ENCODE measurements at regions not wholly inside any gene's neighbourhood (a gene's known extent, or its start where the extent isn't known, plus 50 kb on each side); places are given as distances from the start of the nearest gene placed in this dataset.
"Not testable (repeated sequence)": the region's sequence is repeated elsewhere in the genome, so short reads cannot be mapped to it uniquely, and the experiment has no call there.

DNA sequence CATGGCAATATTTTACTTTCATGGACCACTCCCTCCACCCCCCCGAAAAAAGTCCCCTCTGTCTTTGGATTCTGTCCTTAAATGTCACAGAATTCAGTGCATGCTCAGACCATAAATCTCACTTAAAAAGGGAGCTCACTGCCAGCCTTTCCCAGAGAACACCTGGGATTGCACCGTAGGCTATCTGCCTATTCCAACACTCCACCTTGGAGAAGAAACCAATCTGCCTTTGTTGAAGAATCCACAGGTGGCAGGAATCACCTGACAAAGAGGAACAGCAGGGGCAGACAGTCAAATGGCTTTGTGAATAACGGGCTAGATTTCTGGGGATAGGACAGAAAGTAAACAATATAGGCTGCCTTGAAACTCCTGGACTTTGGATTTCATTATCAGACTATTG is 306.7 kb upstream of the BRINP1 start:
- Mint-ChIP-seq H3K36me3 (no peaks in the 10 kb centered on the region), H3K4me3 (no peak overlapping the region), H3K27ac (no peak overlapping the region), H3K9me3 (peaks cover 0 to 2% (median 0%) of the 10 kb centered on the region in 7 donors), H3K27me3 (ENCODE audit: low read depth in 3 of 3) (peaks cover 0 to 2% (median 1%) of the 10 kb centered on the region in 3 donors), H3K4me1 (no peaks in the 10 kb centered on the region)
- Histone ChIP-seq H3K9ac (ENCODE audit: insufficient read depth, low read length, poor library complexity, severe bottlenecking) (no peak overlapping the region), H3K79me2 (ENCODE audit: insufficient read depth, low read length) (no peaks in the 10 kb centered on the region), H4K20me1 (ENCODE audit: insufficient read depth, low read length) (no peaks in the 10 kb centered on the region), H3K4me1 (ENCODE audit: control insufficient read depth in 1 of 2, insufficient read depth in 2 of 2, low read length in 2 of 2) (no peaks in the 10 kb centered on the region), H3K9me3 (replicated peaks in 1 of 2; ENCODE audit: control insufficient read depth in 1 of 2, insufficient read depth in 1 of 2, low read length in 2 of 2) (no peaks in the 10 kb centered on the region), H3K27ac (ENCODE audit: low read depth in 1 of 2, low read length in 2 of 2) (no peak overlapping the region), H3K36me3 (replicated peaks in 1 of 2; ENCODE audit: control insufficient read depth in 1 of 2, insufficient read depth in 2 of 2, low read length in 2 of 2) (no peaks in the 10 kb centered on the region), H3K4me3 (replicated peaks in 1 of 3; ENCODE audit: low read depth in 2 of 3, low read length in 3 of 3) (no peak overlapping the region), H2AFZ (ENCODE audit: insufficient read depth, low read depth, low read length, poor library complexity, severe bottlenecking) (no peak overlapping the region), H3K27me3 (ENCODE audit: control insufficient read depth in 2 of 2, insufficient read depth in 2 of 2, low read length in 2 of 2) (no peaks in the 10 kb centered on the region), H3K4me2 (replicated peaks; ENCODE audit: extremely low read depth, low read length, poor library complexity, severe bottlenecking) (no peak overlapping the region)
- WGBS (ENCODE audit: insufficient coverage): 44% methylated on average over 1 of the region's 3 CpGs
- no peak for DNase-seq
- intact Hi-C loops (cut with micrococcal nuclease): no loop called here
- TF ChIP-seq, protein P1, sequence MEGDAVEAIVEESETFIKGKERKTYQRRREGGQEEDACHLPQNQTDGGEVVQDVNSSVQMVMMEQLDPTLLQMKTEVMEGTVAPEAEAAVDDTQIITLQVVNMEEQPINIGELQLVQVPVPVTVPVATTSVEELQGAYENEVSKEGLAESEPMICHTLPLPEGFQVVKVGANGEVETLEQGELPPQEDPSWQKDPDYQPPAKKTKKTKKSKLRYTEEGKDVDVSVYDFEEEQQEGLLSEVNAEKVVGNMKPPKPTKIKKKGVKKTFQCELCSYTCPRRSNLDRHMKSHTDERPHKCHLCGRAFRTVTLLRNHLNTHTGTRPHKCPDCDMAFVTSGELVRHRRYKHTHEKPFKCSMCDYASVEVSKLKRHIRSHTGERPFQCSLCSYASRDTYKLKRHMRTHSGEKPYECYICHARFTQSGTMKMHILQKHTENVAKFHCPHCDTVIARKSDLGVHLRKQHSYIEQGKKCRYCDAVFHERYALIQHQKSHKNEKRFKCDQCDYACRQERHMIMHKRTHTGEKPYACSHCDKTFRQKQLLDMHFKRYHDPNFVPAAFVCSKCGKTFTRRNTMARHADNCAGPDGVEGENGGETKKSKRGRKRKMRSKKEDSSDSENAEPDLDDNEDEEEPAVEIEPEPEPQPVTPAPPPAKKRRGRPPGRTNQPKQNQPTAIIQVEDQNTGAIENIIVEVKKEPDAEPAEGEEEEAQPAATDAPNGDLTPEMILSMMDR (IDR thresholded peaks at IDR 0.05): no peak

DNA sequence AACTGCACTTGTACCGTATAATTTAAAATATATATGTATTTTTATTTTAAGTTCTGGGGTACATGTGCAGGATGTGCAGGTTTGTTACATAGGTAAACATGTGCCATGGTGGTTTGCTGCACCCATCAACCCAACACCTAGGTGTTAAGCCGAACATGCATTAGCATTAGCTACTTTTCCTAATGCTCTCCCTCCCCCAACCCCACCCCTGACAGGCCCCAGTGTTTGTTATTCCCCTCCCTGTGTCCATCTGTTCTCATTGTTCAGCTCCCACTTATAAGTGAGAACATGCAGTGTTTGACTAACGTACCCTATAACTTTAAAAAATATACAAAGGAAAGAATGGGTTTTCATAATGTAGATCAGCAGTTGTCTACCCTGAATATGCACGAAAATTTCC is 303.5 kb upstream of the BRINP1 start:
- no CpG with 5 or more reads among the region's 4 CpGs for WGBS (ENCODE audit: insufficient coverage)
- DNase-seq; H3K79me2 ChIP-seq (ENCODE audit: insufficient read depth, low read length); H3K27ac ChIP-seq (ENCODE audit: low read depth in 1 of 2, low read length in 2 of 2); H3K4me3 Mint-ChIP-seq; H2AFZ ChIP-seq (ENCODE audit: insufficient read depth, low read depth, low read length, poor library complexity, severe bottlenecking); H4K20me1 ChIP-seq (ENCODE audit: insufficient read depth, low read length); H3K27me3 ChIP-seq (ENCODE audit: control insufficient read depth in 2 of 2, insufficient read depth in 2 of 2, low read length in 2 of 2); H3K4me3 ChIP-seq (replicated peaks in 1 of 3; ENCODE audit: low read depth in 2 of 3, low read length in 3 of 3); H3K36me3 ChIP-seq (replicated peaks in 1 of 2; ENCODE audit: control insufficient read depth in 1 of 2, insufficient read depth in 2 of 2, low read length in 2 of 2); H3K4me1 ChIP-seq (ENCODE audit: control insufficient read depth in 1 of 2, insufficient read depth in 2 of 2, low read length in 2 of 2); H3K9me3 Mint-ChIP-seq; H3K9ac ChIP-seq (ENCODE audit: insufficient read depth, low read length, poor library complexity, severe bottlenecking); H3K27ac Mint-ChIP-seq; H3K9me3 ChIP-seq (replicated peaks in 1 of 2; ENCODE audit: control insufficient read depth in 1 of 2, insufficient read depth in 1 of 2, low read length in 2 of 2); H3K27me3 Mint-ChIP-seq (ENCODE audit: low read depth in 3 of 3); H3K36me3 Mint-ChIP-seq; H3K4me2 ChIP-seq (replicated peaks; ENCODE audit: extremely low read depth, low read length, poor library complexity, severe bottlenecking); H3K4me1 Mint-ChIP-seq; intact Hi-C loops (cut with micrococcal nuclease): not testable (repeated sequence)

Data from CD14-positive monocyte (primary cell).